ENCODE measurements at regions not wholly inside any gene's neighbourhood (a gene's known extent, or its start where the extent isn't known, plus 50 kb on each side); places are given as distances from the start of the nearest gene placed in this dataset.

- Histone ChIP-seq H3K27ac (no peak overlapping the region), H3K9me3 (peaks cover 0 to 11% (median 0%) of the 10 kb centered on the region in 4 donors), H3K4me1 (no peaks in the 10 kb centered on the region), H3K27me3 (no peaks in the 10 kb centered on the region), H3K36me3 (no peaks in the 10 kb centered on the region), H3K4me3 (no peak overlapping the region)
- no peak for TF ChIP-seq CTCF (IDR thresholded peaks at IDR 0.05)
- no peak for TF ChIP-seq POLR2A (IDR thresholded peaks at IDR 0.05)
- no peak for DNase-seq
Measured at GRCh38 chr1:118364882-118365281, 179.9 kb upstream of the SPAG17 start.

DNA sequence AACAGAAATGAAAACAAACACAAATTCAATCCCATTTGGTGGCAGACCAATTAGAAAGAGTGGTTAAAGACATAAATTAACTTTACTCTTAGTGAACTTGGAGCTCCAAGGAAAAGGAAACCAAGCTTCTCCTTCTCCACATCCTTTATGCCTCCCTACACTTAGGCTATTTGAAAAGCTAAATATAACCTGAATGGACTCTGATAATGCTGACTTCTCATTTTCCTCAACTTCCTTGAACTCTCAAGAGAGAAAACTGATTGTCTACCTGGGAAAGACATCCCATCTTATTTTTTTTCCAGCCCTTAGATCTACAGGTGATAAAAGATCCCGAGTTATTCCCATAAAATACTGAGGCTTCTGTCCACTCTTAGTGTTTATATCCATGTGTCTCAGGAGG is 178.4 kb upstream of the SPAG17 start:
- no peak for TF ChIP-seq POLR2A (IDR thresholded peaks at IDR 0.05)
- DNase-seq, result no peak
- H3K27me3 ChIP-seq, result no peaks in the 10 kb centered on the region

GRCh38 chr1:118360817-118361216 is 175.8 kb upstream of the SPAG17 start:
- no peaks in the 10 kb centered on the region for H3K36me3 ChIP-seq
- H3K27ac ChIP-seq, result no peak overlapping the region
- no peak overlapping the region for H3K4me3 ChIP-seq
- DNase-seq, result no peak
- peaks cover 0 to 11% (median 0%) of the 10 kb centered on the region in 4 donors for H3K9me3 ChIP-seq
- no peaks in the 10 kb centered on the region for H3K27me3 ChIP-seq
- no peaks in the 10 kb centered on the region for H3K4me1 ChIP-seq
- no peak for TF ChIP-seq POLR2A (IDR thresholded peaks at IDR 0.05)
- TF ChIP-seq CTCF (IDR thresholded peaks at IDR 0.05), result no peak

More for the DNA sequence above, 178.4 kb upstream of the SPAG17 start:
- Histone ChIP-seq H3K27ac (no peak overlapping the region), H3K4me1 (no peaks in the 10 kb centered on the region), H3K4me3 (no peak overlapping the region), H3K9me3 (peaks cover 0 to 11% (median 0%) of the 10 kb centered on the region in 4 donors), H3K36me3 (no peaks in the 10 kb centered on the region)

DNA sequence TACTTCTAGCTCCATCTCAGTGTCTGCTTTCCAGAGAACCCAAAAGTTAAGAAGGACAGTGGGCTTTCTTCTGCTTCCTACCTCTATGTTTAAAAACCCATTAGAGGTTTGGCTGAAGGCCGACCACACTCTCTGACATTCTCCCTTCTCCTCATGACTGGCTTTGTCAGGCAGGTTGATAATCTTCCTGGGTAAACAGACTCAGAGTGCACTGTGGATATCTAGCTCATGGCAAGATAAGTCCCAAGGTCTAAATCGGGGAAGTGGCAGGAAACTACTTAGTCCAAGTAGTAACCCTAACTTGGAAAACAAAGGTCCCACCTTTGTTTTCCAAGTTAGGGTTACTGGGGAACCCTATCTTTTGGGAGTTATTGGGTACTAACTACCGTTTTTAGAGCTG is 161.9 kb upstream of the SPAG17 start:
- no peak overlapping the region for H3K4me3 ChIP-seq
- no peak for DNase-seq
- H3K27ac ChIP-seq, result no peak overlapping the region
- no peaks in the 10 kb centered on the region for H3K27me3 ChIP-seq
- TF ChIP-seq CTCF (IDR thresholded peaks at IDR 0.05) (no peak), POLR2A (IDR thresholded peaks at IDR 0.05) (no peak)
- H3K4me1 ChIP-seq, result no peaks in the 10 kb centered on the region
- no peaks in the 10 kb centered on the region for H3K36me3 ChIP-seq
- H3K9me3 ChIP-seq, result no peaks in the 10 kb centered on the region

GRCh38 chr1:118340928-118341910 is 156.2 kb upstream of the SPAG17 start:
- Histone ChIP-seq H3K9me3 (no peaks in the 10 kb centered on the region), H3K4me3 (no peak overlapping the region), H3K27ac (no peak overlapping the region), H3K36me3 (no peaks in the 10 kb centered on the region), H3K27me3 (no peaks in the 10 kb centered on the region), H3K4me1 (no peaks in the 10 kb centered on the region)
- TF ChIP-seq POLR2A (IDR thresholded peaks at IDR 0.05) (no peak), CTCF (IDR thresholded peaks at IDR 0.05) (no peak)
- DNase-seq, result no peak

GRCh38 chr1:118339400-118340124 is 154.5 kb upstream of the SPAG17 start:
- no peaks in the 10 kb centered on the region for H3K9me3 ChIP-seq
- no peak overlapping the region for H3K27ac ChIP-seq
- no peaks in the 10 kb centered on the region for H3K4me1 ChIP-seq
- DNase-seq, result no peak
- H3K4me3 ChIP-seq, result no peak overlapping the region
- no peaks in the 10 kb centered on the region for H3K36me3 ChIP-seq
- TF ChIP-seq CTCF (IDR thresholded peaks at IDR 0.05) (no peak), POLR2A (IDR thresholded peaks at IDR 0.05) (no peak)
- H3K27me3 ChIP-seq, result no peaks in the 10 kb centered on the region
